ENCODE measurements at regions not wholly inside any gene's neighbourhood (a gene's known extent, or its start where the extent isn't known, plus 50 kb on each side); places are given as distances from the start of the nearest gene placed in this dataset.

DNA sequence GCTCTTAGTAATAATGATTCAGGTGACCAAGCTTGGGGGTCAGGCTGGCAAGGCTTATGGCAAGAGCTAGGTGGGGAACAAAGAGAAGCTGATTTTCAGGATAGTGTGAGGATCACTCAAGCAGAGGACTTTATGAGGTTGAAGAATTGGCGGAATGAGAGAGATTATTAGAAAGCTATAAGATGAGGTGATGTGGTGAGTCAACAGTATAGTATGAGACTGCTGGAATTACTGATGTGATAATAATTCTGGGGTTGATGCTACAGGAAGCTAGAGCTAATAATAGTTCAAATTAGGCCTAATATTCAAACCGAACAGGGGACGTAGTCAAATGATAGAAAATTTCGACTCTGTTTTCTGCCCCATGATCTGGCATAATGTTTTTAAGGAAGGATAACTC is 2115.3 kb upstream of the PIK3C3 start:
- TF ChIP-seq, protein P1, sequence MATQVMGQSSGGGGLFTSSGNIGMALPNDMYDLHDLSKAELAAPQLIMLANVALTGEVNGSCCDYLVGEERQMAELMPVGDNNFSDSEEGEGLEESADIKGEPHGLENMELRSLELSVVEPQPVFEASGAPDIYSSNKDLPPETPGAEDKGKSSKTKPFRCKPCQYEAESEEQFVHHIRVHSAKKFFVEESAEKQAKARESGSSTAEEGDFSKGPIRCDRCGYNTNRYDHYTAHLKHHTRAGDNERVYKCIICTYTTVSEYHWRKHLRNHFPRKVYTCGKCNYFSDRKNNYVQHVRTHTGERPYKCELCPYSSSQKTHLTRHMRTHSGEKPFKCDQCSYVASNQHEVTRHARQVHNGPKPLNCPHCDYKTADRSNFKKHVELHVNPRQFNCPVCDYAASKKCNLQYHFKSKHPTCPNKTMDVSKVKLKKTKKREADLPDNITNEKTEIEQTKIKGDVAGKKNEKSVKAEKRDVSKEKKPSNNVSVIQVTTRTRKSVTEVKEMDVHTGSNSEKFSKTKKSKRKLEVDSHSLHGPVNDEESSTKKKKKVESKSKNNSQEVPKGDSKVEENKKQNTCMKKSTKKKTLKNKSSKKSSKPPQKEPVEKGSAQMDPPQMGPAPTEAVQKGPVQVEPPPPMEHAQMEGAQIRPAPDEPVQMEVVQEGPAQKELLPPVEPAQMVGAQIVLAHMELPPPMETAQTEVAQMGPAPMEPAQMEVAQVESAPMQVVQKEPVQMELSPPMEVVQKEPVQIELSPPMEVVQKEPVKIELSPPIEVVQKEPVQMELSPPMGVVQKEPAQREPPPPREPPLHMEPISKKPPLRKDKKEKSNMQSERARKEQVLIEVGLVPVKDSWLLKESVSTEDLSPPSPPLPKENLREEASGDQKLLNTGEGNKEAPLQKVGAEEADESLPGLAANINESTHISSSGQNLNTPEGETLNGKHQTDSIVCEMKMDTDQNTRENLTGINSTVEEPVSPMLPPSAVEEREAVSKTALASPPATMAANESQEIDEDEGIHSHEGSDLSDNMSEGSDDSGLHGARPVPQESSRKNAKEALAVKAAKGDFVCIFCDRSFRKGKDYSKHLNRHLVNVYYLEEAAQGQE (IDR thresholded peaks at IDR 0.05), result no peak
- TF ChIP-seq, protein P2, sequence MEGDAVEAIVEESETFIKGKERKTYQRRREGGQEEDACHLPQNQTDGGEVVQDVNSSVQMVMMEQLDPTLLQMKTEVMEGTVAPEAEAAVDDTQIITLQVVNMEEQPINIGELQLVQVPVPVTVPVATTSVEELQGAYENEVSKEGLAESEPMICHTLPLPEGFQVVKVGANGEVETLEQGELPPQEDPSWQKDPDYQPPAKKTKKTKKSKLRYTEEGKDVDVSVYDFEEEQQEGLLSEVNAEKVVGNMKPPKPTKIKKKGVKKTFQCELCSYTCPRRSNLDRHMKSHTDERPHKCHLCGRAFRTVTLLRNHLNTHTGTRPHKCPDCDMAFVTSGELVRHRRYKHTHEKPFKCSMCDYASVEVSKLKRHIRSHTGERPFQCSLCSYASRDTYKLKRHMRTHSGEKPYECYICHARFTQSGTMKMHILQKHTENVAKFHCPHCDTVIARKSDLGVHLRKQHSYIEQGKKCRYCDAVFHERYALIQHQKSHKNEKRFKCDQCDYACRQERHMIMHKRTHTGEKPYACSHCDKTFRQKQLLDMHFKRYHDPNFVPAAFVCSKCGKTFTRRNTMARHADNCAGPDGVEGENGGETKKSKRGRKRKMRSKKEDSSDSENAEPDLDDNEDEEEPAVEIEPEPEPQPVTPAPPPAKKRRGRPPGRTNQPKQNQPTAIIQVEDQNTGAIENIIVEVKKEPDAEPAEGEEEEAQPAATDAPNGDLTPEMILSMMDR (IDR thresholded peaks at IDR 0.05; ENCODE audit: low read depth, low read length, missing input control), result no peak
- no peak for TF ChIP-seq JUND (IDR thresholded peaks at IDR 0.05)
- no peak for TF ChIP-seq GABPA (IDR thresholded peaks at IDR 0.05 in 1 of 2, conservative IDR thresholded peaks at IDR 0.05 in 1 of 2)
- TF ChIP-seq TAF1 (conservative IDR thresholded peaks at IDR 0.05), result no peak
- no peak for TF ChIP-seq EGR1 (IDR thresholded peaks at IDR 0.05; ENCODE audit: low read depth in 2 of 2)
- TF ChIP-seq, protein P3, sequence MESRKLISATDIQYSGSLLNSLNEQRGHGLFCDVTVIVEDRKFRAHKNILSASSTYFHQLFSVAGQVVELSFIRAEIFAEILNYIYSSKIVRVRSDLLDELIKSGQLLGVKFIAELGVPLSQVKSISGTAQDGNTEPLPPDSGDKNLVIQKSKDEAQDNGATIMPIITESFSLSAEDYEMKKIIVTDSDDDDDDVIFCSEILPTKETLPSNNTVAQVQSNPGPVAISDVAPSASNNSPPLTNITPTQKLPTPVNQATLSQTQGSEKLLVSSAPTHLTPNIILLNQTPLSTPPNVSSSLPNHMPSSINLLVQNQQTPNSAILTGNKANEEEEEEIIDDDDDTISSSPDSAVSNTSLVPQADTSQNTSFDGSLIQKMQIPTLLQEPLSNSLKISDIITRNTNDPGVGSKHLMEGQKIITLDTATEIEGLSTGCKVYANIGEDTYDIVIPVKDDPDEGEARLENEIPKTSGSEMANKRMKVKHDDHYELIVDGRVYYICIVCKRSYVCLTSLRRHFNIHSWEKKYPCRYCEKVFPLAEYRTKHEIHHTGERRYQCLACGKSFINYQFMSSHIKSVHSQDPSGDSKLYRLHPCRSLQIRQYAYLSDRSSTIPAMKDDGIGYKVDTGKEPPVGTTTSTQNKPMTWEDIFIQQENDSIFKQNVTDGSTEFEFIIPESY (IDR thresholded peaks at IDR 0.05), result no peak

Data from liver (tissue), 3 donors.